ENCODE measurements at regions not wholly inside any gene's neighbourhood (a gene's known extent, or its start where the extent isn't known, plus 50 kb on each side); places are given as distances from the start of the nearest gene placed in this dataset.

DNA sequence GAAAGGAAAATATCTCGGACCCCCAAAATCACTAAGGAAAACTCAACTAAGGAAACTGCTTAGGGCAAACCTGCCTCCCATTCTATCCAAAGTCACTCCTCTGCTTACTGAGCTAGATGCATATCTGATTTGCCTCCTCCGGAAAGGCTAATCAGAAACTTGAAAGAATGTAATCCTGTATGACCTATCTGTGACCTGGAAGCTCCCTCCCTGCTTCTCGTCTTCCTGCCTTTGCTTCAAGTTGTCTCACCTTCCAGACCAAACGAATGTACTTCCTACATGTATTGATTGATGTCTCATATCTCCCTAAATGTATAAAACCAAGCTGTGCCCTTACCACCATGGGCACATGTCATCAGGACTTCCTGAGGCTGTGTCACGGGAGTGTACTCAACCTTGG, 58.1 kb upstream of the SEC61G start:
- TF ChIP-seq YY1 (IDR thresholded peaks at IDR 0.05; ENCODE audit: insufficient read depth, insufficient read length), result no peak
- TF ChIP-seq ZNF274 (IDR thresholded peaks at IDR 0.05; ENCODE audit: low read depth, low read length), result no peak
- no peak for TF ChIP-seq SUZ12 (IDR thresholded peaks at IDR 0.05; ENCODE audit: extremely low read depth, insufficient read depth, insufficient read length)
